ENCODE measurements at regions not wholly inside any gene's neighbourhood (a gene's known extent, or its start where the extent isn't known, plus 50 kb on each side); places are given as distances from the start of the nearest gene placed in this dataset.

- Histone ChIP-seq H3K4me3 (no peak overlapping the region), H3K9me3 (no peaks in the 10 kb centered on the region), H3K36me3 (ENCODE audit: low read depth) (no peaks in the 10 kb centered on the region), H3K4me1 (ENCODE audit: low read depth) (no peaks in the 10 kb centered on the region)
- intact Hi-C loops (cut with DNase I, micrococcal nuclease), result no loop called here
- DNase-seq, result no peak
- no peak for TF ChIP-seq CTCF (IDR thresholded peaks at IDR 0.05)
- ATAC-seq, result no peak
Observed at GRCh38 chr10:130869179-130869841, 442.2 kb downstream of the TCERG1L start.

- DNase-seq, result no peak
- intact Hi-C loops (cut with DNase I, micrococcal nuclease), result no loop called here
- Histone ChIP-seq H3K36me3 (ENCODE audit: low read depth) (no peaks in the 10 kb centered on the region), H3K4me3 (no peak overlapping the region), H3K4me1 (ENCODE audit: low read depth) (no peaks in the 10 kb centered on the region), H3K9me3 (no peaks in the 10 kb centered on the region)
- ATAC-seq, result no peak
- no peak for TF ChIP-seq CTCF (IDR thresholded peaks at IDR 0.05)
Observed at GRCh38 chr10:130871406-130871805, 440.1 kb downstream of the TCERG1L start.

- H3K36me3 ChIP-seq (ENCODE audit: low read depth), result no peaks in the 10 kb centered on the region
- ATAC-seq, result no peak
- no peaks in the 10 kb centered on the region for H3K9me3 ChIP-seq
- intact Hi-C loops (cut with DNase I, micrococcal nuclease), result no loop called here
- no peak for DNase-seq
- no peak overlapping the region for H3K4me3 ChIP-seq
- H3K4me1 ChIP-seq (ENCODE audit: low read depth), result no peaks in the 10 kb centered on the region
- TF ChIP-seq CTCF (IDR thresholded peaks at IDR 0.05), result no peak
Observed at GRCh38 chr10:130873636-130874035, 437.9 kb downstream of the TCERG1L start.

- Histone ChIP-seq H3K9me3 (no peaks in the 10 kb centered on the region), H3K4me3 (no peak overlapping the region), H3K4me1 (ENCODE audit: low read depth) (no peaks in the 10 kb centered on the region), H3K36me3 (ENCODE audit: low read depth) (no peaks in the 10 kb centered on the region)
- no peak for DNase-seq
- intact Hi-C loops (cut with DNase I, micrococcal nuclease), result no loop called here
- TF ChIP-seq CTCF (IDR thresholded peaks at IDR 0.05), result no peak
- no peak for ATAC-seq
Observed at GRCh38 chr10:130875116-130875515, 436.4 kb downstream of the TCERG1L start.

GRCh38 chr10:130875897-130876472, 435.5 kb downstream of the TCERG1L start:
- no peak overlapping the region for H3K4me3 ChIP-seq
- DNase-seq, result no peak
- H3K36me3 ChIP-seq (ENCODE audit: low read depth), result no peaks in the 10 kb centered on the region
- intact Hi-C loops (cut with DNase I, micrococcal nuclease), result no loop called here
- no peak for TF ChIP-seq CTCF (IDR thresholded peaks at IDR 0.05)
- no peaks in the 10 kb centered on the region for H3K4me1 ChIP-seq (ENCODE audit: low read depth)
- H3K9me3 ChIP-seq, result no peaks in the 10 kb centered on the region
- no peak for ATAC-seq
